Astrocyte (in vitro differentiated cells and primary cell): ENCODE measurements at regions not wholly inside any gene's neighbourhood (a gene's known extent, or its start where the extent isn't known, plus 50 kb on each side); places are given as distances from the start of the nearest gene placed in this dataset.

Source experiments
- EZH2 ChIP-seq: IDR thresholded peaks from 2 replicates; pipeline ENCODE4 v1.6.1; 2012; ENCODE audit warnings: mild to moderate bottlenecking, low read length, inconsistent platforms; ENCODE audit not compliant: insufficient read depth
- TF ChIP-seq, protein P1 (sequence below): IDR thresholded peaks from 2 replicates; pipeline ENCODE4 v1.5.1; 2011; ENCODE audit warnings: low read depth, mild to moderate bottlenecking, inconsistent platforms, low read length, moderate library complexity; ENCODE audit not compliant: insufficient read depth

DNA sequence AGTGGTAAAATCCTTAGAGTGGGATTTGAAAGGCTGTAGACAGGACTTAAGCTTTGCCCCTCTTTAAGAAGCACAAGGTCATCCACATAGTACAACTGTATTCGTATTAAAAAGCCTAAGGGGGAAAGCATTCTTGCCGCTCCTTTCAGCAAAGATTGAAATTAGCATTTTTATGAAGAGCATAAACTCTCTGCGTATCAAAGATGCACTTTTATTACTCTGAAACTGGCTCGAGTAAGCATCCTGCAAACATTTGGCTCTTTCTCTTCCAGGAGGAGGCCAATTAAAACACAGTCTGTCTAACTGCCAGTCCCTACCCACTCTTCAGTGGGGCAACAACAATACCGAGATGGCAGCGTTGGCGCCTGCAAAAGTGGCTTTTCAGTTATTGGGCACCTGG is 192.5 kb upstream of the TPRG1 start:
- TF ChIP-seq, protein P1, sequence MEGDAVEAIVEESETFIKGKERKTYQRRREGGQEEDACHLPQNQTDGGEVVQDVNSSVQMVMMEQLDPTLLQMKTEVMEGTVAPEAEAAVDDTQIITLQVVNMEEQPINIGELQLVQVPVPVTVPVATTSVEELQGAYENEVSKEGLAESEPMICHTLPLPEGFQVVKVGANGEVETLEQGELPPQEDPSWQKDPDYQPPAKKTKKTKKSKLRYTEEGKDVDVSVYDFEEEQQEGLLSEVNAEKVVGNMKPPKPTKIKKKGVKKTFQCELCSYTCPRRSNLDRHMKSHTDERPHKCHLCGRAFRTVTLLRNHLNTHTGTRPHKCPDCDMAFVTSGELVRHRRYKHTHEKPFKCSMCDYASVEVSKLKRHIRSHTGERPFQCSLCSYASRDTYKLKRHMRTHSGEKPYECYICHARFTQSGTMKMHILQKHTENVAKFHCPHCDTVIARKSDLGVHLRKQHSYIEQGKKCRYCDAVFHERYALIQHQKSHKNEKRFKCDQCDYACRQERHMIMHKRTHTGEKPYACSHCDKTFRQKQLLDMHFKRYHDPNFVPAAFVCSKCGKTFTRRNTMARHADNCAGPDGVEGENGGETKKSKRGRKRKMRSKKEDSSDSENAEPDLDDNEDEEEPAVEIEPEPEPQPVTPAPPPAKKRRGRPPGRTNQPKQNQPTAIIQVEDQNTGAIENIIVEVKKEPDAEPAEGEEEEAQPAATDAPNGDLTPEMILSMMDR: no peak
- TF ChIP-seq EZH2: no peak
